Neuronal stem cell (in vitro differentiated cells): ENCODE measurements at regions not wholly inside any gene's neighbourhood (a gene's known extent, or its start where the extent isn't known, plus 50 kb on each side); places are given as distances from the start of the nearest gene placed in this dataset.

Experiments used
- DNase-seq: peaks from one replicate; pipeline ENCODE4 v3.0.0-alpha.2; 2013; ENCODE audit warnings: low spot score
- H2AFZ ChIP-seq: one replicate; pipeline ENCODE4 v1.6.1; 2013; ENCODE audit warnings: mild to moderate bottlenecking, low read length, inconsistent platforms
- H2AK5ac ChIP-seq: 2 replicates; pipeline ENCODE4 v1.6.1; 2013; ENCODE audit warnings: low read depth, mild to moderate bottlenecking, inconsistent platforms, low read length, moderate library complexity, mixed read lengths
- H2BK120ac ChIP-seq: 2 replicates; pipeline ENCODE4 v1.6.1; 2013; ENCODE audit warnings: low read depth, mild to moderate bottlenecking, inconsistent platforms, low read length, moderate library complexity, mixed read lengths
- H2BK12ac ChIP-seq: one replicate; pipeline ENCODE4 v1.6.1; 2013; ENCODE audit warnings: low read length, inconsistent platforms
- H2BK15ac ChIP-seq: 2 replicates; pipeline ENCODE4 v1.6.1; 2013; ENCODE audit warnings: mild to moderate bottlenecking, low read length, inconsistent platforms, mixed read lengths
- H2BK5ac ChIP-seq: one replicate; pipeline ENCODE4 v1.6.1; 2013; ENCODE audit warnings: inconsistent platforms, mild to moderate bottlenecking, low read length, moderate library complexity
- H3K14ac ChIP-seq: one replicate; pipeline ENCODE4 v1.6.1; 2013; ENCODE audit warnings: low read length, inconsistent platforms
- H3K18ac ChIP-seq: 2 replicates; pipeline ENCODE4 v1.6.1; 2013; ENCODE audit warnings: low read length, inconsistent platforms
- H3K23ac ChIP-seq: 2 replicates; pipeline ENCODE4 v1.6.1; 2013; ENCODE audit warnings: low read depth, mild to moderate bottlenecking, mixed read lengths, low read length, inconsistent platforms; ENCODE audit not compliant: poor library complexity
- H3K27ac ChIP-seq: replicated peaks from 3 replicates; pipeline ENCODE4 v1.5.1; 2013; ENCODE audit warnings: low read length, inconsistent platforms
- H3K27me3 ChIP-seq, 3 experiments: 2 replicates each; pipeline ENCODE4 v1.6.1; 2013; ENCODE audit warnings: low read length in 3 of 3, mild to moderate bottlenecking in 2 of 3, inconsistent platforms in 1 of 3, low read depth in 1 of 3, mixed read lengths in 1 of 3, moderate library complexity in 1 of 3; ENCODE audit not compliant: control insufficient read depth in 3 of 3, insufficient read depth in 3 of 3
- H3K36me3 ChIP-seq, 2 donors: replicated peaks in 1 of 2; 2 replicates each; pipeline ENCODE4 v1.6.1; 2013; ENCODE audit warnings: low read length in 2 of 2; ENCODE audit not compliant: control insufficient read depth in 2 of 2, insufficient read depth in 2 of 2
- H3K4ac ChIP-seq: 2 replicates; pipeline ENCODE4 v1.6.1; 2013; ENCODE audit warnings: inconsistent platforms, mild to moderate bottlenecking, low read length, moderate library complexity
- H3K4me1 ChIP-seq, 2 donors: 1 replicate in 1 of 2; 2 replicates in 1 of 2; pipeline ENCODE4 v1.6.1; 2013; ENCODE audit warnings: low read length in 2 of 2, low read depth in 1 of 2; ENCODE audit not compliant: control insufficient read depth in 2 of 2, insufficient read depth in 1 of 2
- H3K4me2 ChIP-seq: one replicate; pipeline ENCODE4 v1.6.1; 2013; ENCODE audit warnings: mild to moderate bottlenecking, low read length, inconsistent platforms; ENCODE audit not compliant: insufficient read depth, poor library complexity, severe bottlenecking
- H3K4me3 ChIP-seq, 2 donors: 2 replicates each; pipeline ENCODE4 v1.5.1; 2013; ENCODE audit warnings: low read length in 2 of 2, mild to moderate bottlenecking in 2 of 2, inconsistent platforms in 1 of 2, moderate library complexity in 1 of 2
- H3K79me1 ChIP-seq: one replicate; pipeline ENCODE4 v1.6.1; 2013; ENCODE audit warnings: low read depth, mild to moderate bottlenecking, inconsistent platforms, low read length, moderate library complexity
- H3K9ac ChIP-seq: one replicate; pipeline ENCODE4 v1.6.1; 2013; ENCODE audit warnings: mild to moderate bottlenecking, low read depth, low read length, inconsistent platforms; ENCODE audit not compliant: poor library complexity
- H3K9me3 ChIP-seq, 2 donors: replicated peaks in 1 of 2; 2 replicates each; pipeline versions ENCODE3 to v1.6.1; 2013; ENCODE audit warnings: low read length in 2 of 2, mild to moderate bottlenecking in 2 of 2, inconsistent platforms in 1 of 2, low read depth in 1 of 2, mixed read lengths in 1 of 2, moderate library complexity in 1 of 2; ENCODE audit not compliant: control insufficient read depth in 2 of 2, insufficient read depth in 1 of 2
- H4K8ac ChIP-seq: one replicate; pipeline ENCODE4 v1.6.1; 2013; ENCODE audit warnings: low read depth, mild to moderate bottlenecking, inconsistent platforms, low read length, moderate library complexity
- H4K91ac ChIP-seq: one replicate; pipeline ENCODE4 v1.6.1; 2013; ENCODE audit warnings: low read length, low read depth, mild to moderate bottlenecking, inconsistent platforms; ENCODE audit not compliant: poor library complexity
- WGBS, 2 donors: extraction: QIAGEN DNeasy Blood & Tissue Kit; methylation state at CpG; one replicate each; pipeline ENCODE4 v1.1.7; 2013; ENCODE audit warnings: missing lambda C conversion rate in 2 of 2, mixed read lengths in 1 of 2; ENCODE audit not compliant: insufficient read length in 2 of 2, insufficient replicate concordance in 1 of 2; ENCODE audit errors: extremely low coverage in 2 of 2; 5-methylcytosine and 5-hydroxymethylcytosine counted together

DNA sequence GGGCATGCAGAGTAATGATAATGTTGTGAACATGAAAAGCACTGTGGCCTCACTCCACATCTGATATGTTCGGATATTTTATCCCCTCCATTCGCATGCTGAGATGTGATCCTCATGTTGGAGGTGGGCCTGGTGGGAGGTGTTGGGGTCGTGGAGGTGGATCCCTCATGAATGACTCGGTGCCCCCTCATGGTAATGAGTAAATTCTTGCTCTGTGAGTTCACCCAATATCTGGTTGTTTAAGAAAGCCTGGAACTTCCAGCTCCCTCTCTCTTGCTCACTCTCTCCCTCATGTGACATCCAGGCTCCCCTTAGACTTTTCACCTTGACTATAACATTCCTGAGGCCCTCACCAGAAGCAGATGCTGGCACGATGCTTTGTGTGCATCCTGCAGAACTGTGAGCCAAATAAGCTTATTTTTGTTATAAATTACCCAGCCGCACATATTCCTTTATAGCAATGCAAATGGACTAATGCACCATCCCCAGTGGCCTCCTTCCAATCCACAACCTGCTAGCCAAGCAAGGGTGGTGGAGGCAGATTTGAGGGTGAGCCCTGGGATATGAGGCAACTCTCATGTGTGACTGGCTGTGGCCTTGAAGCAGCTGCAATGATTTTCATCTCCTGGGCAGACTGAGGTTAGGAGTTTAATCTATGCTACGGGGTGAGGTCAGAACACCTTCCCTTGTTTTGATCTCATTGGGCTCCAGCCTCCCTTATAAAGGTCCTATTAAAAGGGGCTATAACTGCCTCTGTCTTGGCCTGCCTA is 276.5 kb downstream of the ETS1 start:
- H3K4me3 ChIP-seq = no peak overlapping the region
- H2AK5ac ChIP-seq = no peak overlapping the region
- H3K36me3 ChIP-seq = no peaks in the 10 kb centered on the region
- no peak overlapping the region for H4K8ac ChIP-seq
- H2BK15ac ChIP-seq = no peak overlapping the region
- H3K27ac ChIP-seq = no peak overlapping the region
- H3K9me3 ChIP-seq = peaks cover 2 to 11% of the 10 kb centered on the region in 2 donors
- no peak overlapping the region for H3K9ac ChIP-seq
- no peak overlapping the region for H3K23ac ChIP-seq
- H2BK12ac ChIP-seq = no peak overlapping the region
- H3K4ac ChIP-seq = no peak overlapping the region
- no peak overlapping the region for H4K91ac ChIP-seq
- H3K79me1 ChIP-seq = no peaks in the 10 kb centered on the region
- no peak overlapping the region for H3K14ac ChIP-seq
- H2AFZ ChIP-seq = no peak overlapping the region
- no peak overlapping the region for H2BK120ac ChIP-seq
- H3K4me2 ChIP-seq = no peak overlapping the region
- no peak overlapping the region for H3K18ac ChIP-seq
- no CpG with 5 or more reads among the region's 7 CpGs for WGBS, 2 donors
- no peaks in the 10 kb centered on the region for H3K4me1 ChIP-seq
- H2BK5ac ChIP-seq = no peak overlapping the region
- H3K27me3 ChIP-seq = no peaks in the 10 kb centered on the region
- DNase-seq = no peak

- DNase-seq = no peak
- Histone ChIP-seq H3K79me1 (no peaks in the 10 kb centered on the region), H3K4me3 (no peak overlapping the region), H2BK5ac (no peak overlapping the region), H2AK5ac (no peak overlapping the region), H4K91ac (no peak overlapping the region), H2BK15ac (no peak overlapping the region), H3K14ac (no peak overlapping the region), H3K23ac (no peak overlapping the region), H2BK120ac (no peak overlapping the region), H3K27ac (no peak overlapping the region), H3K18ac (no peak overlapping the region), H3K27me3 (no peaks in the 10 kb centered on the region), H3K9me3 (peaks cover under 1 to 8% of the 10 kb centered on the region in 2 donors), H3K36me3 (no peaks in the 10 kb centered on the region), H4K8ac (no peak overlapping the region), H3K4me1 (no peaks in the 10 kb centered on the region), H3K9ac (no peak overlapping the region), H3K4ac (no peak overlapping the region), H2AFZ (no peak overlapping the region), H3K4me2 (no peak overlapping the region), H2BK12ac (no peak overlapping the region)
- no CpG with 5 or more reads among the region's 3 CpGs for WGBS, 2 donors
These were observed 277.4 kb downstream of the ETS1 start for GRCh38 chr11:128310005-128310404.

- H4K8ac ChIP-seq = no peak overlapping the region
These were observed 278.6 kb downstream of the ETS1 start for GRCh38 chr11:128308794-128309193.

GRCh38 chr11:128305588-128305987 is 281.8 kb downstream of the ETS1 start:
- H3K27ac ChIP-seq = no peak overlapping the region
- no peak overlapping the region for H4K91ac ChIP-seq
- H3K9me3 ChIP-seq = no peaks in the 10 kb centered on the region
- no peak overlapping the region for H3K4ac ChIP-seq
- no peak overlapping the region for H3K14ac ChIP-seq
- H2AK5ac ChIP-seq = no peak overlapping the region
- H2BK120ac ChIP-seq = no peak overlapping the region
- DNase-seq = no peak
- no peak overlapping the region for H3K23ac ChIP-seq
- no peak overlapping the region for H3K4me3 ChIP-seq
- WGBS, 2 donors = no CpG with 5 or more reads among the region's 1 CpG
- no peaks in the 10 kb centered on the region for H3K27me3 ChIP-seq
- H2BK5ac ChIP-seq = no peak overlapping the region
- H2AFZ ChIP-seq = no peak overlapping the region
- no peak overlapping the region for H2BK12ac ChIP-seq
- H3K18ac ChIP-seq = no peak overlapping the region
- H3K79me1 ChIP-seq = no peaks in the 10 kb centered on the region
- no peak overlapping the region for H3K9ac ChIP-seq
- H3K4me1 ChIP-seq = no peaks in the 10 kb centered on the region
- H4K8ac ChIP-seq = no peak overlapping the region
- no peaks in the 10 kb centered on the region for H3K36me3 ChIP-seq
- H2BK15ac ChIP-seq = no peak overlapping the region
- no peak overlapping the region for H3K4me2 ChIP-seq

More at GRCh38 chr11:128308794-128309193, 278.6 kb downstream of the ETS1 start:
- Histone ChIP-seq H2BK120ac (no peak overlapping the region), H2BK15ac (no peak overlapping the region), H3K4ac (no peak overlapping the region), H3K4me3 (no peak overlapping the region), H3K9me3 (no peaks in the 10 kb centered on the region), H3K79me1 (no peaks in the 10 kb centered on the region), H2BK12ac (no peak overlapping the region), H3K27ac (no peak overlapping the region), H2BK5ac (no peak overlapping the region), H3K36me3 (no peaks in the 10 kb centered on the region), H3K14ac (no peak overlapping the region), H2AFZ (no peak overlapping the region), H4K91ac (no peak overlapping the region), H3K4me2 (no peak overlapping the region), H2AK5ac (no peak overlapping the region), H3K9ac (no peak overlapping the region), H3K27me3 (no peaks in the 10 kb centered on the region), H3K18ac (no peak overlapping the region), H3K23ac (no peak overlapping the region), H3K4me1 (no peaks in the 10 kb centered on the region)
- no CpG with 5 or more reads among the region's 3 CpGs for WGBS, 2 donors
- no peak for DNase-seq
